SK-N-SH (cell line): ENCODE measurements at regions not wholly inside any gene's neighbourhood (a gene's known extent, or its start where the extent isn't known, plus 50 kb on each side); places are given as distances from the start of the nearest gene placed in this dataset.

Source experiments
- CTCF ChIP-seq: fragments of 200-600 bp; sonication (generic); IDR thresholded peaks from 2 replicates; pipeline ENCODE4 v1.6.1; 2017; ENCODE audit warnings: antibody characterized with exemption, mild to moderate bottlenecking, moderate library complexity
- FOXJ3 ChIP-seq: sonication (generic); formaldehyde crosslinking; IDR thresholded peaks from 2 replicates; pipeline ENCODE4 v1.5.1; 2020; ENCODE audit warnings: mild to moderate bottlenecking, missing genetic modification reagents
- GABPA ChIP-seq: IDR thresholded peaks from 2 replicates; pipeline ENCODE4 v1.4.0; 2012; ENCODE audit warnings: low read depth, mild to moderate bottlenecking
- MAX ChIP-seq: IDR thresholded peaks from 2 replicates; pipeline ENCODE4 v1.4.0; 2012; ENCODE audit warnings: low read depth
- NFIC ChIP-seq: IDR thresholded peaks from 2 replicates; pipeline ENCODE4 v1.4.0; 2012; ENCODE audit warnings: borderline replicate concordance
- NRF1 ChIP-seq: IDR thresholded peaks from 2 replicates; pipeline ENCODE4 v1.6.1; 2012; ENCODE audit warnings: low read depth, mild to moderate bottlenecking, low read length
- RFX5 ChIP-seq: IDR thresholded peaks from 2 replicates; pipeline ENCODE4 v1.6.1; 2012; ENCODE audit warnings: mild to moderate bottlenecking, improper control_type of control experiment, low read length
- SIN3A ChIP-seq: IDR thresholded peaks from 2 replicates; pipeline ENCODE4 v1.6.1; 2012; ENCODE audit warnings: low read depth, mild to moderate bottlenecking, low read length, moderate library complexity, borderline replicate concordance
- TEAD4 ChIP-seq: IDR thresholded peaks from 2 replicates; pipeline ENCODE4 v1.4.0; 2012; ENCODE audit warnings: mild to moderate bottlenecking, borderline replicate concordance; ENCODE audit not compliant: insufficient read depth
- TF ChIP-seq, protein P1 (sequence below): IDR thresholded peaks from 2 replicates; pipeline ENCODE4 v1.4.0; 2012; ENCODE audit warnings: low read depth, borderline replicate concordance
- TF ChIP-seq, protein P2 (sequence below): fragments of 150-350 bp; IDR thresholded peaks from 2 replicates; pipeline ENCODE4 v1.6.1; 2016; ENCODE audit warnings: mild to moderate bottlenecking, low read depth, low read length

DNA sequence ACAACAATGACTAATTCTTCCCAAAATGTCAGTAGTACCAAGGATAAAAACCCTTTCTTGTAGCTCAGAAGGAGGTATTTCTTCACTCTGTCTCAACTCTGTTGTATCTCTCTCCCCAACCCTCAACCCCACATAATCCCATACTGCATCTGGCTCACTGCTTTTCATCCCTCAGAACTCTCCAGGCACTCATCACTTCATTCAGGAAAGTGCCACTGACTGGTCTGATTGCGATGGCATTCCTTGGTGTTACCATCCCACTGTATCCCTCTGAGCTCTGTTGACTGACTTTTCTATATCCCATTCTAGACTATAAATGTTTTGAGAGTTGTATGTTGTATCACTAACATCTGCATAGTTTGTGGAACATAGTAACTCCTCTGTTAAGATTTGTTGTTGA, 483.5 kb upstream of the ADGRL2 start:
- no peak for TF ChIP-seq NFIC
- no peak for TF ChIP-seq NRF1
- no peak for TF ChIP-seq MAX
- no peak for TF ChIP-seq CTCF
- no peak for TF ChIP-seq GABPA
- no peak for TF ChIP-seq FOXJ3
- TF ChIP-seq, protein P1, sequence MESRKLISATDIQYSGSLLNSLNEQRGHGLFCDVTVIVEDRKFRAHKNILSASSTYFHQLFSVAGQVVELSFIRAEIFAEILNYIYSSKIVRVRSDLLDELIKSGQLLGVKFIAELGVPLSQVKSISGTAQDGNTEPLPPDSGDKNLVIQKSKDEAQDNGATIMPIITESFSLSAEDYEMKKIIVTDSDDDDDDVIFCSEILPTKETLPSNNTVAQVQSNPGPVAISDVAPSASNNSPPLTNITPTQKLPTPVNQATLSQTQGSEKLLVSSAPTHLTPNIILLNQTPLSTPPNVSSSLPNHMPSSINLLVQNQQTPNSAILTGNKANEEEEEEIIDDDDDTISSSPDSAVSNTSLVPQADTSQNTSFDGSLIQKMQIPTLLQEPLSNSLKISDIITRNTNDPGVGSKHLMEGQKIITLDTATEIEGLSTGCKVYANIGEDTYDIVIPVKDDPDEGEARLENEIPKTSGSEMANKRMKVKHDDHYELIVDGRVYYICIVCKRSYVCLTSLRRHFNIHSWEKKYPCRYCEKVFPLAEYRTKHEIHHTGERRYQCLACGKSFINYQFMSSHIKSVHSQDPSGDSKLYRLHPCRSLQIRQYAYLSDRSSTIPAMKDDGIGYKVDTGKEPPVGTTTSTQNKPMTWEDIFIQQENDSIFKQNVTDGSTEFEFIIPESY = no peak
- TF ChIP-seq SIN3A = no peak
- TF ChIP-seq, protein P2, sequence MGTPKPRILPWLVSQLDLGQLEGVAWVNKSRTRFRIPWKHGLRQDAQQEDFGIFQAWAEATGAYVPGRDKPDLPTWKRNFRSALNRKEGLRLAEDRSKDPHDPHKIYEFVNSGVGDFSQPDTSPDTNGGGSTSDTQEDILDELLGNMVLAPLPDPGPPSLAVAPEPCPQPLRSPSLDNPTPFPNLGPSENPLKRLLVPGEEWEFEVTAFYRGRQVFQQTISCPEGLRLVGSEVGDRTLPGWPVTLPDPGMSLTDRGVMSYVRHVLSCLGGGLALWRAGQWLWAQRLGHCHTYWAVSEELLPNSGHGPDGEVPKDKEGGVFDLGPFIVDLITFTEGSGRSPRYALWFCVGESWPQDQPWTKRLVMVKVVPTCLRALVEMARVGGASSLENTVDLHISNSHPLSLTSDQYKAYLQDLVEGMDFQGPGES = no peak
- no peak for TF ChIP-seq TEAD4
- no peak for TF ChIP-seq RFX5
